Left ventricle myocardium inferior (tissue), 1 donor: ENCODE measurements at regions not wholly inside any gene's neighbourhood (a gene's known extent, or its start where the extent isn't known, plus 50 kb on each side); places are given as distances from the start of the nearest gene placed in this dataset.

ENCODE experiments used
- DNase-seq: peaks from one replicate; pipeline ENCODE4 v3.0.0-alpha.2; 2020
- H3K27ac ChIP-seq: fragments of 200-600 bp; replicated peaks from 2 replicates; pipeline ENCODE4 v1.8.0; 2021
- H3K27me3 ChIP-seq: fragments of 200-600 bp; 2 replicates; pipeline ENCODE4 v1.8.0; 2021; ENCODE audit warnings: low read depth
- H3K36me3 ChIP-seq: fragments of 200-600 bp; 2 replicates; pipeline ENCODE4 v1.8.0; 2021
- H3K4me1 ChIP-seq: fragments of 200-600 bp; 2 replicates; pipeline ENCODE4 v1.8.0; 2021
- H3K4me3 ChIP-seq: fragments of 200-600 bp; 2 replicates; pipeline ENCODE4 v1.8.0; 2021; ENCODE audit warnings: mild to moderate bottlenecking, moderate library complexity
- H3K9me3 ChIP-seq: fragments of 200-600 bp; replicated peaks from 2 replicates; pipeline ENCODE4 v1.8.0; 2021
- intact Hi-C: fragments of 100-400 bp; cut with micrococcal nuclease; formaldehyde crosslinking; loops from one replicate; pipeline ENCODE4 v1.11.0; 2022
- TF ChIP-seq, protein P1 (sequence below): fragments of 200-600 bp; IDR thresholded peaks from 2 replicates; pipeline ENCODE4 v1.8.0; 2021; ENCODE audit warnings: antibody characterized with exemption, mild to moderate bottlenecking, borderline replicate concordance
- donor health status: DM: no; HTN: yes; CAD: no; lungs with severe emphysema.

DNA sequence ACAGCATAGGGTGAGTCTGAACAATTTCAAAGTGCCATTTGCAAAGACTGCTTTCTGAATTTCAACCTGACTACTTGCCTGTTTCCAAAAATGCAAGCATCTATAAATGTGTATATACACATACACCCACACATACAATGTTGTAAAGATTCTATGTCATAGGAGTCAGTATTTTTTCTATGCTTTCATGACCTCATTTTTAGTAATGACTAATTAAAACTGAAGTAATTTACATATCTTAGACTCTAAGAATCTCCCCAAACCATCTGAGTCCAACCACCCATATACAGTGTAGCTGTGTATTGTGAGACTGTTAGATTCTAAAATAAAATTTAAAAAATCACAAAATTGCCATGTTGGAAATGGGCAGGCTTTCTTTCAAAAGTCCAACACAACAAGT is 162.0 kb upstream of the STK17B start:
- TF ChIP-seq, protein P1, sequence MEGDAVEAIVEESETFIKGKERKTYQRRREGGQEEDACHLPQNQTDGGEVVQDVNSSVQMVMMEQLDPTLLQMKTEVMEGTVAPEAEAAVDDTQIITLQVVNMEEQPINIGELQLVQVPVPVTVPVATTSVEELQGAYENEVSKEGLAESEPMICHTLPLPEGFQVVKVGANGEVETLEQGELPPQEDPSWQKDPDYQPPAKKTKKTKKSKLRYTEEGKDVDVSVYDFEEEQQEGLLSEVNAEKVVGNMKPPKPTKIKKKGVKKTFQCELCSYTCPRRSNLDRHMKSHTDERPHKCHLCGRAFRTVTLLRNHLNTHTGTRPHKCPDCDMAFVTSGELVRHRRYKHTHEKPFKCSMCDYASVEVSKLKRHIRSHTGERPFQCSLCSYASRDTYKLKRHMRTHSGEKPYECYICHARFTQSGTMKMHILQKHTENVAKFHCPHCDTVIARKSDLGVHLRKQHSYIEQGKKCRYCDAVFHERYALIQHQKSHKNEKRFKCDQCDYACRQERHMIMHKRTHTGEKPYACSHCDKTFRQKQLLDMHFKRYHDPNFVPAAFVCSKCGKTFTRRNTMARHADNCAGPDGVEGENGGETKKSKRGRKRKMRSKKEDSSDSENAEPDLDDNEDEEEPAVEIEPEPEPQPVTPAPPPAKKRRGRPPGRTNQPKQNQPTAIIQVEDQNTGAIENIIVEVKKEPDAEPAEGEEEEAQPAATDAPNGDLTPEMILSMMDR = no peak
- peaks cover 92% of the 10 kb centered on the region for H3K4me1 ChIP-seq
- H3K27me3 ChIP-seq = no peaks in the 10 kb centered on the region
- intact Hi-C loops = no loop called here
- no peaks in the 10 kb centered on the region for H3K36me3 ChIP-seq
- no peak overlapping the region for H3K4me3 ChIP-seq
- H3K27ac ChIP-seq = no peak overlapping the region
- H3K9me3 ChIP-seq = no peaks in the 10 kb centered on the region
- DNase-seq = no peak

DNA sequence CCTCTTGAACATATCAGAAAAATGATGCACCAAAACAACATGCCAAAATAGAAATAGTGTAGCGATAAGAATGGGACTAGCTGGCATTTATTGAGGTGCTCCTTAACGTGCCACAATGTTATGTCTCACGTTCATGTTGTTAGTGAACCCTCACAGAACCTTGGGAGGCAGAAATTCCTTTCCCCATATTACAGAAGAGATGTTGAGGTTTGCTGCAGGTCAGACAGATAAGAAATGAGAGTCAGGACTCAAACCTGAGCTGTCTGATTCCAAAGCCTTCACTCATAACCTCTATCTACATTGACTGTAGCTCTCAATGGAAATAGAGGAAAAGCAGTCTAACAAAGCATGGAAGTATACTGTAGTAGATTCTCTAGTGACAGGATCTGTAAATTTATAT is 163.3 kb upstream of the STK17B start:
- Histone ChIP-seq H3K9me3 (no peaks in the 10 kb centered on the region), H3K4me1 (peaks cover 92% of the 10 kb centered on the region), H3K36me3 (no peaks in the 10 kb centered on the region), H3K4me3 (no peak overlapping the region), H3K27ac (no peak overlapping the region), H3K27me3 (no peaks in the 10 kb centered on the region)
- DNase-seq = no peak
- TF ChIP-seq, protein P1 = no peak
- intact Hi-C loops = no loop called here

DNA sequence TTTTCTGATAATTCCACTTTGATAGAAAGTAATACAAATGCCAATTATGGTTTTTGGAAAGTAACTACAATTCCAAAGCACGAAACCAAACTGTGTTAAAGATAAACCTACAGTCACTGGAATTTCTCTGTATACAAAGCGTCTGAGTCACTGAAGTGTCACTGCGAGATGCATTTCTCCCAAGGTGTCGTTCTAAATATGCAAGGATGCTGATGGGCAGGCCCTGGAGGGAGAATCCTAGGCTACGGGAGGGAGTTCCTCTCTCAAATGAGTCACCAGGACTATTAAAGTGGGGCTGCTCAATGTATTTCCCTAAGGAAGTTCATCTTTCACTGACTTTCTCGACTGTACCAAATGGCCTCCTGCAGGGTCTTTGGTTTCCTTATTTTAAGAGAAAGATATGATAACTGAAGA is 163.8 kb upstream of the STK17B start:
- Histone ChIP-seq H3K4me1 (peaks cover 91% of the 10 kb centered on the region), H3K9me3 (no peaks in the 10 kb centered on the region), H3K27me3 (no peaks in the 10 kb centered on the region), H3K36me3 (no peaks in the 10 kb centered on the region), H3K27ac (no peak overlapping the region), H3K4me3 (no peak overlapping the region)
- intact Hi-C loops = no loop called here
- DNase-seq = no peak
- TF ChIP-seq, protein P1 = no peak

DNA sequence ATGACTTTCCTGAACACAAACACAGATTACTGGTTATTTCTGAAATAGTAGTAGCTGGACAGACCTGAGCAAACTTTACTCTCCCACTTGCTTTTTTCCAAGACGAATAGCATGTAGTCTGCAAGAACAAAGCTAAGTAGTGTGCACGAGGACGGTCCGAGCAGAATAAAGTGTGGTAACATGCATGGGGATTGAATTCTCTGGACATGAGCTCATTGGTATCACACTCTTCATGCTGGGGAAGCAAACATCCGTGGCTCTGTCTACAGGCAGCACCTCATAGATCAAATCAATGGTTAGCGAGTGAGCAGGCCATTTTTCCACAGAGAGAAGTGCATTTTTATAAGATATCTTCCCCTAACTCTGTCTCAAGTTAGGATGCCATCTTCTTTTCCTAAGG is 164.8 kb upstream of the STK17B start:
- H3K4me1 ChIP-seq = peaks cover 91% of the 10 kb centered on the region
- no peak for DNase-seq
- H3K4me3 ChIP-seq = no peak overlapping the region
- H3K27ac ChIP-seq = no peak overlapping the region
- intact Hi-C loops = no loop called here
- no peaks in the 10 kb centered on the region for H3K36me3 ChIP-seq
- no peaks in the 10 kb centered on the region for H3K9me3 ChIP-seq
- TF ChIP-seq, protein P1 = no peak
- no peaks in the 10 kb centered on the region for H3K27me3 ChIP-seq

DNA sequence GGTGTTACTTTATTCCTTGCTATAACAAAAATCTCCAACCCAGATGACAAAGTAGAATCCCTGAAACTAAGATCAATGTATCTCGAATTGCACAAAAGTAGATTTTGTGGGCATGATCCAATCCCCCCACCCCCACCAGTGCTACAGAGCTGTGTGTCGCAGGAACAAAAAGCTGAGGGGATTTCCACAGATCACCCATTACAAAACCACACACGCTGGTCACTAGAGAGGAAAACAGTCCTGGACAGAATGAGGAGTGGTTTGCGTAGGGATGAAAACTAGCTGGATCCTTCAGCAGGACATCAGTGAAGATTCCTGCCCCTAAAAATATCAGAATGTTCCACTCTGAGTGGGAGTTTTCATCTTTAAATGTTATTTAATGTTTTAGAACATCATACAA is 165.3 kb upstream of the STK17B start:
- TF ChIP-seq, protein P1 = no peak
- no peak for DNase-seq
- Histone ChIP-seq H3K36me3 (no peaks in the 10 kb centered on the region), H3K4me3 (no peak overlapping the region), H3K4me1 (peaks cover 91% of the 10 kb centered on the region), H3K27me3 (no peaks in the 10 kb centered on the region), H3K27ac (no peak overlapping the region), H3K9me3 (no peaks in the 10 kb centered on the region)
- intact Hi-C loops = no loop called here
